Glutamatergic neuron (in vitro differentiated cells): ENCODE measurements at regions not wholly inside any gene's neighbourhood (a gene's known extent, or its start where the extent isn't known, plus 50 kb on each side); places are given as distances from the start of the nearest gene placed in this dataset.

ENCODE experiments used
- DNase-seq: peaks from one replicate; pipeline ENCODE4 v3.0.0; 2022
- H3K27ac Mint-ChIP-seq: one replicate; pipeline ENCODE4 v1.8.0; 2020; ENCODE audit warnings: mild to moderate bottlenecking, mixed read lengths, inconsistent platforms; ENCODE audit not compliant: unreplicated experiment
- H3K27me3 Mint-ChIP-seq: one replicate; pipeline ENCODE4 v1.8.0; 2020; ENCODE audit warnings: mild to moderate bottlenecking, moderate library complexity, mixed read lengths, inconsistent platforms; ENCODE audit not compliant: unreplicated experiment
- H3K36me3 Mint-ChIP-seq: one replicate; pipeline ENCODE4 v1.8.0; 2020; ENCODE audit warnings: mild to moderate bottlenecking, mixed read lengths, inconsistent platforms; ENCODE audit not compliant: unreplicated experiment
- H3K4me1 Mint-ChIP-seq: one replicate; pipeline ENCODE4 v1.8.0; 2020; ENCODE audit warnings: mild to moderate bottlenecking, low read depth, mixed read lengths, inconsistent platforms; ENCODE audit not compliant: unreplicated experiment
- H3K4me3 Mint-ChIP-seq: one replicate; pipeline ENCODE4 v1.8.0; 2020; ENCODE audit warnings: mild to moderate bottlenecking, mixed read lengths, inconsistent platforms; ENCODE audit not compliant: unreplicated experiment
- H3K9me3 Mint-ChIP-seq: one replicate; pipeline ENCODE4 v1.8.0; 2020; ENCODE audit warnings: mild to moderate bottlenecking, moderate library complexity, mixed read lengths, inconsistent platforms; ENCODE audit not compliant: unreplicated experiment
- TF ChIP-seq, protein P1 (sequence below): fragments of 200-600 bp; sonication (generic); IDR thresholded peaks from one replicate; pipeline ENCODE4 v1.5.0; 2021; ENCODE audit not compliant: partially characterized antibody, unreplicated experiment

DNA sequence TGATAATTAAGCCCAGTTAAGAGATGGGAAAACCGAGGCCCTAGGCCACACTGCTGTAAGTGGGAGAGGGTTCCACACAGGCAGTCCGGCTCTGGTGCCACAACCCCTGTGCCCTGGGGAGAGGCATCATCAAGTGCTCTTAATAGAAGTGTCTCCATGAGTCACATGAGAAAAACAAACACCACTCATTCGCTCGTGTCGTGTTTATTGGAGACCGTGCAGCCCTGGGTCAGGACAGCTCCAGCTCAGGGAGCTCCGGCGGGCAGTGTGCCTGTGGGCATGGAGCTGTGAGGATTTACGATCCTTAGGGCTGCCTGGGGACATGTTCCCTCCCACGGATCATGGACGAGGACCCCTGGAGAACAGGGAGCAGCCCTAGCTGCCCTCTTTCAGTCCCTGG is 658.5 kb downstream of the AJAP1 start:
- Mint-ChIP-seq H3K4me1 (no peaks in the 10 kb centered on the region), H3K27me3 (peaks cover 2% of the 10 kb centered on the region), H3K4me3 (no peak overlapping the region), H3K36me3 (no peaks in the 10 kb centered on the region), H3K27ac (no peak overlapping the region), H3K9me3 (peaks cover 10% of the 10 kb centered on the region)
- DNase-seq = no peak
- TF ChIP-seq, protein P1, sequence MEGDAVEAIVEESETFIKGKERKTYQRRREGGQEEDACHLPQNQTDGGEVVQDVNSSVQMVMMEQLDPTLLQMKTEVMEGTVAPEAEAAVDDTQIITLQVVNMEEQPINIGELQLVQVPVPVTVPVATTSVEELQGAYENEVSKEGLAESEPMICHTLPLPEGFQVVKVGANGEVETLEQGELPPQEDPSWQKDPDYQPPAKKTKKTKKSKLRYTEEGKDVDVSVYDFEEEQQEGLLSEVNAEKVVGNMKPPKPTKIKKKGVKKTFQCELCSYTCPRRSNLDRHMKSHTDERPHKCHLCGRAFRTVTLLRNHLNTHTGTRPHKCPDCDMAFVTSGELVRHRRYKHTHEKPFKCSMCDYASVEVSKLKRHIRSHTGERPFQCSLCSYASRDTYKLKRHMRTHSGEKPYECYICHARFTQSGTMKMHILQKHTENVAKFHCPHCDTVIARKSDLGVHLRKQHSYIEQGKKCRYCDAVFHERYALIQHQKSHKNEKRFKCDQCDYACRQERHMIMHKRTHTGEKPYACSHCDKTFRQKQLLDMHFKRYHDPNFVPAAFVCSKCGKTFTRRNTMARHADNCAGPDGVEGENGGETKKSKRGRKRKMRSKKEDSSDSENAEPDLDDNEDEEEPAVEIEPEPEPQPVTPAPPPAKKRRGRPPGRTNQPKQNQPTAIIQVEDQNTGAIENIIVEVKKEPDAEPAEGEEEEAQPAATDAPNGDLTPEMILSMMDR = no peak

DNA sequence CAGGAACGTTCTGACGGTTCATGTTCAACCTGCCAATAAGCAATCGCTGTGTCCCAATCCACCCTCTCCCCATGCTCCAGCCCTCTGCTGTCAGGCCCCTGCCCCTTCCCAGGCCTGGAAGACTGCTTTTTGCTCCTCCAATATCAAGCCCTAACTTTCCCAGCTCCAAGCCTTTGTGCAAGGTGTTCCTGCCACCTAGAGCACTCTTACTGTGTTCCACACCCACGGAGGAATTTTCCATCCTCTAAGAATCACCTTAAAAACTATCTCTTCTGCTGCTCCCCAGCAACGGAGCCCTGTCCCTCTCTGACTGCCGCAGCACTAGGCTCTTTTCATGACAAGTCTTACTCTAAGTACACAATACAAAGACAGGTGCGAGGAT is 657.9 kb downstream of the AJAP1 start:
- H3K9me3 Mint-ChIP-seq = peaks cover 10% of the 10 kb centered on the region
- H3K27ac Mint-ChIP-seq = no peak overlapping the region
- no peaks in the 10 kb centered on the region for H3K4me1 Mint-ChIP-seq
- TF ChIP-seq, protein P1 = no peak
- no peaks in the 10 kb centered on the region for H3K36me3 Mint-ChIP-seq
- DNase-seq = no peak
- no peak overlapping the region for H3K4me3 Mint-ChIP-seq
- H3K27me3 Mint-ChIP-seq = peaks cover 2% of the 10 kb centered on the region

- Mint-ChIP-seq H3K9me3 (peaks cover 12% of the 10 kb centered on the region), H3K4me3 (no peak overlapping the region), H3K36me3 (no peaks in the 10 kb centered on the region), H3K27ac (no peak overlapping the region), H3K27me3 (peaks cover 2% of the 10 kb centered on the region), H3K4me1 (no peaks in the 10 kb centered on the region)
- no peak for DNase-seq
- TF ChIP-seq, protein P1 = no peak
Measured at GRCh38 chr1:5311634-5312292, 657.4 kb downstream of the AJAP1 start.

GRCh38 chr1:5311147-5311546 is 656.7 kb downstream of the AJAP1 start:
- H3K27me3 Mint-ChIP-seq = peaks cover 2% of the 10 kb centered on the region
- DNase-seq = no peak
- no peak overlapping the region for H3K27ac Mint-ChIP-seq
- H3K4me1 Mint-ChIP-seq = no peaks in the 10 kb centered on the region
- peaks cover 14% of the 10 kb centered on the region for H3K9me3 Mint-ChIP-seq
- TF ChIP-seq, protein P1 = no peak
- no peaks in the 10 kb centered on the region for H3K36me3 Mint-ChIP-seq
- H3K4me3 Mint-ChIP-seq = no peak overlapping the region

- H3K9me3 Mint-ChIP-seq = peaks cover 13% of the 10 kb centered on the region
- peaks cover 2% of the 10 kb centered on the region for H3K27me3 Mint-ChIP-seq
- no peak overlapping the region for H3K27ac Mint-ChIP-seq
Measured at GRCh38 chr1:5308249-5308648, 653.8 kb downstream of the AJAP1 start.

More at GRCh38 chr1:5308249-5308648, 653.8 kb downstream of the AJAP1 start:
- TF ChIP-seq, protein P1 = no peak
- H3K4me3 Mint-ChIP-seq = no peak overlapping the region
- H3K36me3 Mint-ChIP-seq = no peaks in the 10 kb centered on the region
- no peaks in the 10 kb centered on the region for H3K4me1 Mint-ChIP-seq
- DNase-seq = no peak
